ENCODE measurements at regions not wholly inside any gene's neighbourhood (a gene's known extent, or its start where the extent isn't known, plus 50 kb on each side); places are given as distances from the start of the nearest gene placed in this dataset.
"Not testable (repeated sequence)": the region's sequence is repeated elsewhere in the genome, so short reads cannot be mapped to it uniquely, and the experiment has no call there.

- Mint-ChIP-seq H3K4me3 (ENCODE audit: low read depth) (no peak overlapping the region), H3K9me3 (peaks cover 4% of the 10 kb centered on the region), H3K36me3 (ENCODE audit: low read depth) (no peaks in the 10 kb centered on the region), H3K27me3 (ENCODE audit: low read depth) (no peaks in the 10 kb centered on the region), H3K27ac (no peak overlapping the region), H3K4me1 (ENCODE audit: low read depth) (no peaks in the 10 kb centered on the region)
- no peak for DNase-seq (ENCODE audit: low spot score)
- intact Hi-C loops (cut with micrococcal nuclease), result no loop called here
Observed at GRCh38 chr5:125485771-125486170, 739.3 kb upstream of the ZNF608 start.

- Mint-ChIP-seq H3K27ac (no peak overlapping the region), H3K4me1 (ENCODE audit: low read depth) (no peaks in the 10 kb centered on the region), H3K36me3 (ENCODE audit: low read depth) (no peaks in the 10 kb centered on the region), H3K27me3 (ENCODE audit: low read depth) (no peaks in the 10 kb centered on the region), H3K9me3 (peaks cover 4% of the 10 kb centered on the region), H3K4me3 (ENCODE audit: low read depth) (no peak overlapping the region)
- no peak for DNase-seq (ENCODE audit: low spot score)
- intact Hi-C loops (cut with micrococcal nuclease), result no loop called here
Observed at GRCh38 chr5:125486634-125487033, 740.2 kb upstream of the ZNF608 start.

- H3K9me3 Mint-ChIP-seq, result peaks cover 5% of the 10 kb centered on the region
- H3K27ac Mint-ChIP-seq, result no peak overlapping the region
- intact Hi-C loops (cut with micrococcal nuclease), result no loop called here
- no peaks in the 10 kb centered on the region for H3K36me3 Mint-ChIP-seq (ENCODE audit: low read depth)
- no peak overlapping the region for H3K4me3 Mint-ChIP-seq (ENCODE audit: low read depth)
- no peaks in the 10 kb centered on the region for H3K4me1 Mint-ChIP-seq (ENCODE audit: low read depth)
- DNase-seq (ENCODE audit: low spot score), result no peak
- no peaks in the 10 kb centered on the region for H3K27me3 Mint-ChIP-seq (ENCODE audit: low read depth)
Observed at GRCh38 chr5:125487231-125487630, 740.8 kb upstream of the ZNF608 start.

- DNase-seq (ENCODE audit: low spot score); H3K4me1 Mint-ChIP-seq (ENCODE audit: low read depth); H3K4me3 Mint-ChIP-seq (ENCODE audit: low read depth); H3K36me3 Mint-ChIP-seq (ENCODE audit: low read depth); H3K9me3 Mint-ChIP-seq; H3K27me3 Mint-ChIP-seq (ENCODE audit: low read depth); intact Hi-C loops (cut with micrococcal nuclease); H3K27ac Mint-ChIP-seq: not testable (repeated sequence)
Observed at GRCh38 chr5:125487652-125488051, 741.2 kb upstream of the ZNF608 start.

- Mint-ChIP-seq H3K4me1 (ENCODE audit: low read depth) (no peaks in the 10 kb centered on the region), H3K4me3 (ENCODE audit: low read depth) (no peak overlapping the region), H3K27me3 (ENCODE audit: low read depth) (no peaks in the 10 kb centered on the region), H3K36me3 (ENCODE audit: low read depth) (no peaks in the 10 kb centered on the region), H3K9me3 (peaks cover 9% of the 10 kb centered on the region), H3K27ac (no peak overlapping the region)
- no peak for DNase-seq (ENCODE audit: low spot score)
- intact Hi-C loops (cut with micrococcal nuclease), result no loop called here
Observed at GRCh38 chr5:125489146-125489545, 742.7 kb upstream of the ZNF608 start.

- Mint-ChIP-seq H3K9me3 (peaks cover 5% of the 10 kb centered on the region), H3K4me1 (ENCODE audit: low read depth) (no peaks in the 10 kb centered on the region), H3K4me3 (ENCODE audit: low read depth) (no peak overlapping the region), H3K36me3 (ENCODE audit: low read depth) (no peaks in the 10 kb centered on the region), H3K27me3 (ENCODE audit: low read depth) (no peaks in the 10 kb centered on the region), H3K27ac (no peak overlapping the region)
- DNase-seq (ENCODE audit: low spot score), result no peak
- intact Hi-C loops (cut with micrococcal nuclease), result no loop called here
Observed at GRCh38 chr5:125491986-125492492, 745.6 kb upstream of the ZNF608 start.

DNA sequence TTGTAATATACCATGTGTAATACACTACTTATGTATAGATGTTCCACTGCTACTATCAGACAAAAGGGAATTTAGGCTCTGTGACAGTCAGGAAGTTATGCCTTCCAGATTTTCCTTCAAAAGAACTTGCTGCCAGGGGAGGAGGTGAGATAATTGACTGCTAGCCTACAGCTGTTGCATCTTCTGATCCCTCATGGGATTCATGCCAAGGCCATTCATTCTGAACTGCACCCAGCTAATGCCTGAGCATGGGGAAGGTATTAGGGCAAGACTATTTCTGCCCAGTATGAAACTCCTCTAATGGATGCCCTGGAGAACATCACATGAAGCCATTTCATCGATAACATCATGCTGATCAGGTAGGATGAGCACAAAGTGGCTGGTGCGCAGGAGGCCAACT, 746.5 kb upstream of the ZNF608 start:
- Mint-ChIP-seq H3K4me1 (ENCODE audit: low read depth) (no peaks in the 10 kb centered on the region), H3K4me3 (ENCODE audit: low read depth) (no peak overlapping the region), H3K36me3 (ENCODE audit: low read depth) (no peaks in the 10 kb centered on the region), H3K9me3 (peaks cover 5% of the 10 kb centered on the region), H3K27ac (no peak overlapping the region), H3K27me3 (ENCODE audit: low read depth) (no peaks in the 10 kb centered on the region)
- DNase-seq (ENCODE audit: low spot score), result no peak
- intact Hi-C loops (cut with micrococcal nuclease), result no loop called here

- no peak overlapping the region for H3K27ac Mint-ChIP-seq
Observed at GRCh38 chr5:125496393-125496792, 750.0 kb upstream of the ZNF608 start.

DNA sequence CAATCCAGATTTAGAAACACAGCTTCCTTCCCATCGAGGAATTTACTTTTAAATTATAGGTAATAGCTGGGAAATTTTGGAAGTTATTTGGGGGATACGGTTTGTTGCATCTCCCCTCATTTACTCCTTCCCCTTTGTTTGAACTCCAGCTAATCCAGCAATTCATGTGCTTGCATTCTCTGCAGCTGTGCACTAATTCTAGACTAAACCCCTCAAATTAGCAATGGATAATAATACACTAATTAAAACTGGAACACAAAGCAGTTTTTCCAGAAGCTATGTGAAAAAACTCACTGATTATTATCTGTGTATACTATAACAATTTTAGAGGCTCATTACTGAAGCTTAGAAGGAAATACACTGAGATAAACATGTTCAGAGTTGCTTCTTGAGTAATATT, 751.2 kb upstream of the ZNF608 start:
- intact Hi-C loops (cut with micrococcal nuclease), result no loop called here
- Mint-ChIP-seq H3K9me3 (peaks cover 5% of the 10 kb centered on the region), H3K36me3 (ENCODE audit: low read depth) (no peaks in the 10 kb centered on the region), H3K4me1 (ENCODE audit: low read depth) (no peaks in the 10 kb centered on the region), H3K4me3 (ENCODE audit: low read depth) (no peak overlapping the region), H3K27me3 (ENCODE audit: low read depth) (no peaks in the 10 kb centered on the region), H3K27ac (no peak overlapping the region)
- no peak for DNase-seq (ENCODE audit: low spot score)

More at GRCh38 chr5:125496393-125496792, 750.0 kb upstream of the ZNF608 start:
- Mint-ChIP-seq H3K27me3 (ENCODE audit: low read depth) (no peaks in the 10 kb centered on the region), H3K9me3 (peaks cover 5% of the 10 kb centered on the region), H3K4me1 (ENCODE audit: low read depth) (no peaks in the 10 kb centered on the region), H3K36me3 (ENCODE audit: low read depth) (no peaks in the 10 kb centered on the region), H3K4me3 (ENCODE audit: low read depth) (no peak overlapping the region)
- intact Hi-C loops (cut with micrococcal nuclease), result no loop called here
- DNase-seq (ENCODE audit: low spot score), result no peak

DNA sequence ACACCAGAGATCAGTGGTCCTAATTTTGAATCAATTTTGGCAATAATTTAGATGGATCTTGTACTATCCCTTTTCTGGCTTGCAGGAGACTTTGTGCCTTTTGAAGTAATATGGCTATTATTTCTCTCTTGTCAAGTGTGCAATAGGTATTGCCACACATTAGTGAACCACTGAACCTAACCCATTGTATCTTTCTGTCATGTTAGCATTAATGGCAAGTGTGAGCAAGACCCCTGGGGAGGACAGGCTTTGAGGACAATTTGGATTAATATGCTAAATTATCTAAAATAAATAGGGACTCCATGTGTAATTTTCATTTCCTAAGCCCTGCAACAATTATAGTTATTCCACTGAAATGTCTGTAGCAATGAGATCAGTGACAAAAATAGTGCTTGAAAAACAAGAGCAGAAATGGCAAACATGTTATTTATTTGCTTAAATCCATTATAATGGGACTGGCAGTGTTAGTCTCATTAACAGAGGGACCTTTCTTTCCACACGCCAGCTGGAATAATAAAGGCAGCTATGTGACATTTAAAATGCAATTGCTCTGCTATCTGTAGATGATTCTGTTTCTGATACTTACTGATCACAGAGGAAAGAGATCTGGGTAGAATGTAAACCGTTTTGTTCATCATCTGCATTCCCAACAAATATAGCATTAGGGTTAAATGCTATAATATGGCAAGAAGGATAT, 753.3 kb upstream of the ZNF608 start:
- Mint-ChIP-seq H3K27ac (no peak overlapping the region), H3K4me1 (ENCODE audit: low read depth) (no peaks in the 10 kb centered on the region), H3K36me3 (ENCODE audit: low read depth) (no peaks in the 10 kb centered on the region), H3K27me3 (ENCODE audit: low read depth) (no peaks in the 10 kb centered on the region), H3K4me3 (ENCODE audit: low read depth) (no peak overlapping the region), H3K9me3 (peaks cover 5% of the 10 kb centered on the region)
- DNase-seq (ENCODE audit: low spot score), result no peak
- intact Hi-C loops (cut with micrococcal nuclease), result no loop called here

DNA sequence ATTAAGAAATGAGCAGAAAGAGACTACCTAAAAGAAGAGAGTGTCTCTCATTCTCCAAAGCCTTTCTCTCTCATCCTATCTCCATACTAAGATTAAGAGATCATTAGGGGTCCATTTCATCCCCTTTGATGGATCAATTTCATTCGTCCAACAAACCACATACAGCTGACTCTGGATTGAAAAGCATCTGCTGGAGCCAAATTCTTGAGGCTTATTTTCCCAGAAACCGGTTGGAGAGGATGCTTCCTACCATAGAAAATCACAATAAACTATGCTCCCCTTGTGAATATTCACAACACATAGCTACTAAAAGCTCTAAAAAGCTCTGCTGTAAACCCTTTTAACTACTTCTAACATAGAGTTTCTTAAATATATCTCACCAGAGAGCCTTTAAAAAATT, 755.0 kb upstream of the ZNF608 start:
- Mint-ChIP-seq H3K4me3 (ENCODE audit: low read depth) (no peak overlapping the region), H3K27ac (no peak overlapping the region), H3K36me3 (ENCODE audit: low read depth) (no peaks in the 10 kb centered on the region), H3K4me1 (ENCODE audit: low read depth) (no peaks in the 10 kb centered on the region), H3K27me3 (ENCODE audit: low read depth) (no peaks in the 10 kb centered on the region), H3K9me3 (peaks cover 5% of the 10 kb centered on the region)
- DNase-seq (ENCODE audit: low spot score), result no peak
- intact Hi-C loops (cut with micrococcal nuclease), result no loop called here

DNA sequence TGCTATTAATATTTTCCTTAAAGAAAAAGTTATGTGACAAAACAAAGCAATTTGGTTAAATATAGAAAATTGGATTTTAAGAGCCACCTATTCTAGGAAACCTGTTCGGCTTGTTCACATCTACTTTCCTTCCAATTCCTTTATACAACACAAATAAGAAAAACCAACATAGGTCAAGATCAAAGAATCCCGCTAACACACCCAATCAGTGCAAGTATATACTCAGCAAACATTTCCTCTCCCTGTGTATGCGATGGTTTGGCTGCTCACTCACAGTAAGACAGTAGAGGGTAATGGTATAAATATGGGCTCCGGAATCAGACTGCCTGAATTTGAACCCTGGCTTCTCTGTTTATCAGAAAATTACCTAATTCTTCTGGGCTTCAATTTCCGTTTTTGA, 757.5 kb upstream of the ZNF608 start:
- Mint-ChIP-seq H3K27me3 (ENCODE audit: low read depth) (no peaks in the 10 kb centered on the region), H3K36me3 (ENCODE audit: low read depth) (no peaks in the 10 kb centered on the region), H3K27ac (no peak overlapping the region)

DNA sequence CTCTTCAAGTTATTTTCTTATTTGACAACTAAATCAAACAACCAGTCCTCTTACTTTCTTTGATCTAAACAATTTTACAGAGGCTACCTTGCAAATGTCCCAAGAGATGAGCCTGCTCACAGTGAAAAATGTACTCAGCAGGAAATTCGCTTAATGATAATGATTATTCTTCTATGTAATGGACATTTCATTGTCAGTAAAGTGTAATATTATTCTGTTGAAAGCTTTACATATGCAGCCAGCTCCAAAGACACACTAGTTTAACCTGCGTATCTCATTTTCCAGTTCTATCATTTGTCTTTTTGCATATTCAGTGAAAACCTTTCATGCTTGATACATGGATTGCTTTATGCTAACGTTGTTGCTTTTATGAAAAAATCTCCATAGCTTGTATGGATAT, 758.7 kb upstream of the ZNF608 start:
- H3K9me3 Mint-ChIP-seq, result peaks cover 17% of the 10 kb centered on the region
- DNase-seq (ENCODE audit: low spot score), result no peak
- H3K27ac Mint-ChIP-seq, result no peak overlapping the region
- H3K4me1 Mint-ChIP-seq (ENCODE audit: low read depth), result no peaks in the 10 kb centered on the region
- no peaks in the 10 kb centered on the region for H3K27me3 Mint-ChIP-seq (ENCODE audit: low read depth)
- H3K4me3 Mint-ChIP-seq (ENCODE audit: low read depth), result no peak overlapping the region
- intact Hi-C loops (cut with micrococcal nuclease), result no loop called here
- H3K36me3 Mint-ChIP-seq (ENCODE audit: low read depth), result no peaks in the 10 kb centered on the region

More for the DNA sequence above, 757.5 kb upstream of the ZNF608 start:
- H3K4me1 Mint-ChIP-seq (ENCODE audit: low read depth), result no peaks in the 10 kb centered on the region
- H3K9me3 Mint-ChIP-seq, result peaks cover 17% of the 10 kb centered on the region
- intact Hi-C loops (cut with micrococcal nuclease), result no loop called here
- no peak for DNase-seq (ENCODE audit: low spot score)
- H3K4me3 Mint-ChIP-seq (ENCODE audit: low read depth), result no peak overlapping the region

DNA sequence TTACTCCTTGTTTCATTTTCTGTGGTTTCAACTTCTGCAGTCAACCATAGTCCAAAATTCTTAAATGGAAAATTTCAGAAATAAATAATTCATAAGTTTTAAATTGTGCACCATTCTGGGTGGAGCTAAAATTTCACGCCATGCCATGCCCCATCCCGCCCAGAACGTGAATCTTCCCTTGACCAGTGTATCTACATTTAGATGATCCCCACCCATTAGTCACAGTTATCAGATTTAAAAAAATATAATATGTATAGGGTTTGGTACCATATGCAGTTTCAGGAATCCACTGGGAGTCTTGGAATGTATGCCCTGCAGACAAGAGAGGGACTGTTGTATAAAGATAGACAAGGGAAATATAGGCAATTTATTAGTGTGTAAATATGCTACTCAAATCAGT, 759.7 kb upstream of the ZNF608 start:
- no peak for DNase-seq (ENCODE audit: low spot score)
- Mint-ChIP-seq H3K4me3 (ENCODE audit: low read depth) (no peak overlapping the region), H3K36me3 (ENCODE audit: low read depth) (no peaks in the 10 kb centered on the region), H3K9me3 (peaks cover 17% of the 10 kb centered on the region), H3K27ac (no peak overlapping the region), H3K4me1 (ENCODE audit: low read depth) (no peaks in the 10 kb centered on the region), H3K27me3 (ENCODE audit: low read depth) (no peaks in the 10 kb centered on the region)
- intact Hi-C loops (cut with micrococcal nuclease), result no loop called here

Measured in activated T-helper 2 cell treated with anti-CD3 and anti-CD28 coated beads, Interferon-gamma antibody, Interleukin-2, Interleukin-4, amounts not matched to agents 10 μg/mL and 5 μg/mL and 100 μg/mL, durations not matched to agents 14 hours and 24 hours and 36 hours (primary cell).